Breast epithelium (tissue), 3 donors: ENCODE measurements at regions not wholly inside any gene's neighbourhood (a gene's known extent, or its start where the extent isn't known, plus 50 kb on each side); places are given as distances from the start of the nearest gene placed in this dataset.

Source experiments
- POLR2A ChIP-seq: fragments of 450-650 bp; IDR thresholded peaks from one replicate; pipeline ENCODE4 v1.6.1; 2016; ENCODE audit warnings: antibody characterized with exemption, mild to moderate bottlenecking, moderate library complexity
- POLR2AphosphoS5 ChIP-seq, 3 donors: sonication (generic); formaldehyde crosslinking; IDR thresholded peaks; one replicate each; pipeline ENCODE4 v1.6.1; 2017; ENCODE audit warnings: antibody characterized with exemption in 3 of 3
- TF ChIP-seq, protein P1 (sequence below), 3 donors: fragments of 450-650 bp; IDR thresholded peaks; one replicate each; pipeline ENCODE4 v1.5.1; 2016 to 2017; ENCODE audit warnings: antibody characterized with exemption in 3 of 3, mild to moderate bottlenecking in 3 of 3, moderate library complexity in 3 of 3

GRCh38 chr22:48205790-48206189, 1443.3 kb downstream of the TBC1D22A start:
- TF ChIP-seq, protein P1, sequence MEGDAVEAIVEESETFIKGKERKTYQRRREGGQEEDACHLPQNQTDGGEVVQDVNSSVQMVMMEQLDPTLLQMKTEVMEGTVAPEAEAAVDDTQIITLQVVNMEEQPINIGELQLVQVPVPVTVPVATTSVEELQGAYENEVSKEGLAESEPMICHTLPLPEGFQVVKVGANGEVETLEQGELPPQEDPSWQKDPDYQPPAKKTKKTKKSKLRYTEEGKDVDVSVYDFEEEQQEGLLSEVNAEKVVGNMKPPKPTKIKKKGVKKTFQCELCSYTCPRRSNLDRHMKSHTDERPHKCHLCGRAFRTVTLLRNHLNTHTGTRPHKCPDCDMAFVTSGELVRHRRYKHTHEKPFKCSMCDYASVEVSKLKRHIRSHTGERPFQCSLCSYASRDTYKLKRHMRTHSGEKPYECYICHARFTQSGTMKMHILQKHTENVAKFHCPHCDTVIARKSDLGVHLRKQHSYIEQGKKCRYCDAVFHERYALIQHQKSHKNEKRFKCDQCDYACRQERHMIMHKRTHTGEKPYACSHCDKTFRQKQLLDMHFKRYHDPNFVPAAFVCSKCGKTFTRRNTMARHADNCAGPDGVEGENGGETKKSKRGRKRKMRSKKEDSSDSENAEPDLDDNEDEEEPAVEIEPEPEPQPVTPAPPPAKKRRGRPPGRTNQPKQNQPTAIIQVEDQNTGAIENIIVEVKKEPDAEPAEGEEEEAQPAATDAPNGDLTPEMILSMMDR (IDR thresholded peaks at IDR 0.05), result no peak
- no peak for TF ChIP-seq POLR2A
- TF ChIP-seq POLR2AphosphoS5 (IDR thresholded peaks at IDR 0.05), result no peak
